ENCODE measurements at regions not wholly inside any gene's neighbourhood (a gene's known extent, or its start where the extent isn't known, plus 50 kb on each side); places are given as distances from the start of the nearest gene placed in this dataset.
"Not testable (repeated sequence)": the region's sequence is repeated elsewhere in the genome, so short reads cannot be mapped to it uniquely, and the experiment has no call there.

DNA sequence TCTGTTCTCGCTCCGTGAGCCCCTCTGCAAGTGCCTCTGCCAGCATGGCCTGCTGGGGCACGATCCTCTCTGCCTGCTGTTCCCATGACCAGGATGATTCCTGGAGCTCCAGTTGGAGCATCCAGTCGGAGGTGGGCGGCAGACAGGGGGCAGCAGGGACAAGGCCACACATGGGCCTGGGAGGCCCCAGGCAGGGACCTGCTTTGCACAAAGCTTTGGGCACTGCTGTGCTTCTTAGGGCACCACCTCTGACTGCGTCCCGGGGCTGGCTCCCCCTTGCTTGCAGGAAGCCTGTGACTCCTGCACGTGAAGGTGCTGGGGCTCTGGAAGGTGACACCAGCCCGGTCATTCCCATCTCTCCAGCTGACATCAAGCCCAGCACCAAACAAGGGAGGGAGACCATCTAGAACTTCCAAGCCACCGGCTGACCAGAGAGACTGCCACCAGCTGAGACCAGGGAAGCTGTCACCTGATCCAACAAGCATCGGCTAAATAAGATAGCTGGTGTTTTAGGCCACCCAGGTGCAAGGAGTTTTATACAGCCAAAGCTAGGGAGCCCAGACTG is 174.8 kb upstream of the FOXD4L5 start:
- H3K27me3 ChIP-seq (ENCODE audit: control insufficient read depth, insufficient read depth, low read length) = no peaks in the 10 kb centered on the region
- TF ChIP-seq, protein P1, sequence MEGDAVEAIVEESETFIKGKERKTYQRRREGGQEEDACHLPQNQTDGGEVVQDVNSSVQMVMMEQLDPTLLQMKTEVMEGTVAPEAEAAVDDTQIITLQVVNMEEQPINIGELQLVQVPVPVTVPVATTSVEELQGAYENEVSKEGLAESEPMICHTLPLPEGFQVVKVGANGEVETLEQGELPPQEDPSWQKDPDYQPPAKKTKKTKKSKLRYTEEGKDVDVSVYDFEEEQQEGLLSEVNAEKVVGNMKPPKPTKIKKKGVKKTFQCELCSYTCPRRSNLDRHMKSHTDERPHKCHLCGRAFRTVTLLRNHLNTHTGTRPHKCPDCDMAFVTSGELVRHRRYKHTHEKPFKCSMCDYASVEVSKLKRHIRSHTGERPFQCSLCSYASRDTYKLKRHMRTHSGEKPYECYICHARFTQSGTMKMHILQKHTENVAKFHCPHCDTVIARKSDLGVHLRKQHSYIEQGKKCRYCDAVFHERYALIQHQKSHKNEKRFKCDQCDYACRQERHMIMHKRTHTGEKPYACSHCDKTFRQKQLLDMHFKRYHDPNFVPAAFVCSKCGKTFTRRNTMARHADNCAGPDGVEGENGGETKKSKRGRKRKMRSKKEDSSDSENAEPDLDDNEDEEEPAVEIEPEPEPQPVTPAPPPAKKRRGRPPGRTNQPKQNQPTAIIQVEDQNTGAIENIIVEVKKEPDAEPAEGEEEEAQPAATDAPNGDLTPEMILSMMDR (IDR thresholded peaks at IDR 0.05; ENCODE audit: insufficient read depth, low read length, severe bottlenecking) = no peak
- no peaks in the 10 kb centered on the region for H3K36me3 ChIP-seq (ENCODE audit: control insufficient read depth, insufficient read depth, low read length)
- no peak for FAIRE-seq
- H3K4me3 ChIP-seq (ENCODE audit: low read depth, low read length) = no peak overlapping the region
- DNase-seq (ENCODE audit: low read depth) = no peak

DNA sequence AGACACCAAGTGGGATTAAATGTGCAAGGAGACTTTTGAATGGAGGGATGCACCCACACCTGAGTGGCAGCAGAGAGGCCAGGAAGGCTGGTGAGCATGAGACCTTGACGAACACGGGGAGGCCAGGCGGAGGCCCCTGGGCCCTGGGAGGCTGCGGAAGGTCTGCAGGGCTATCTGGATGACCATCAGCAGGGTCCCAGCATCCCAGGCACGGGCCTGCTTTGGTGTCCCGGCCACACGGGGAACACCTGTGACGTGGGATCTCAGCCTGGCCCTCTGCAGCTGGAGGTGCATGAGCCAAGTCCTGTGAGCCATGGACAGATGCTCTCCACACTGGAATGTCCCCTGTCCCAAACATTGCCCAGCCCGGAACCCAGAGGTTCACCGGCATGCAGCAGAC is 174.0 kb upstream of the FOXD4L5 start:
- TF ChIP-seq, protein P1 (IDR thresholded peaks at IDR 0.05; ENCODE audit: insufficient read depth, low read length, severe bottlenecking) = no peak
- FAIRE-seq (no peak), DNase-seq (ENCODE audit: low read depth) (no peak)
- Histone ChIP-seq H3K27me3 (ENCODE audit: control insufficient read depth, insufficient read depth, low read length) (no peaks in the 10 kb centered on the region), H3K4me3 (ENCODE audit: low read depth, low read length) (no peak overlapping the region), H3K36me3 (ENCODE audit: control insufficient read depth, insufficient read depth, low read length) (no peaks in the 10 kb centered on the region)

DNA sequence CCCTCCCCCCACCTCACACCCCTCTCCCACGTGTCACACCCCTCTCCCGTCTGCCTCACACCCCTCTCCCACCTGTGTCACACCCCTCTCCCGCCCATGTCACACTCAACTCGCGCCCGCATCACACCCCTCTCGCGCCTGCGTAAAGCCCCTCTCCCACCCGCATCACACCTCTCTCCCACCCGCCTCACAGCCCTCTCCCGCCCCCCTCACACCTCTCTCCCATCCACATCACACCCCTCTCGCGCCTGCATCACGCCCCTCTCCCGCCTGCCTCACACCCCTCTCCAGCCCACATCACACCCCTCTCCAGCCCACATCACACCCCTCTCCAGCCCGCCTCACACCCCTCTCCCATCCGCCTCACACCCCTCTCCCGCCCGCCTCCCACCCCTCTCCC is 173.5 kb upstream of the FOXD4L5 start:
- FAIRE-seq (no peak), DNase-seq (ENCODE audit: low read depth) (no peak)

DNA sequence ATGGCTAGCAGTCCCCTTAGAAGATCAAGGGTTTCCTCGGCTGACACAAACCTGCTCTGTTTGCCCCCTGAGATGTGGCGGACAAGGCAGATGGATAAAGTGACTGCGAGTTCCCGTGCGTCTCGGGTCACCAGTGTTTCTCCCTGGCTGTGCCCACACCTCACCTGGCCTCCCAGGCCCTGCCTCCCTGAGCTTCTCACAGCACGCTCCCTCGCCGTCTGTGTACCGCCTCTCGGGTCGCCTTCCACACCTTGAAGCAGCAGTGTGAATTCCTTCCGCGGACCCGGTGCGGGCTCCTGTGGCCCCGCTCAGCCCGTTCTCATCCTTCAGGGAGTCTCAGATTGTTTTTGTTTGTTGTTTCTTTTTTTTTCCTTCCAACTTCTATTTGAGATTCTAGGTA is 172.0 kb upstream of the FOXD4L5 start:
- H3K36me3 ChIP-seq (ENCODE audit: control insufficient read depth, insufficient read depth, low read length); H3K4me3 ChIP-seq (ENCODE audit: low read depth, low read length); DNase-seq (ENCODE audit: low read depth); FAIRE-seq; H3K27me3 ChIP-seq (ENCODE audit: control insufficient read depth, insufficient read depth, low read length): not testable (repeated sequence)

More for the DNA sequence above, 173.5 kb upstream of the FOXD4L5 start:
- Histone ChIP-seq H3K36me3 (ENCODE audit: control insufficient read depth, insufficient read depth, low read length) (no peaks in the 10 kb centered on the region), H3K27me3 (ENCODE audit: control insufficient read depth, insufficient read depth, low read length) (no peaks in the 10 kb centered on the region), H3K4me3 (ENCODE audit: low read depth, low read length) (no peak overlapping the region)
- TF ChIP-seq, protein P1 (IDR thresholded peaks at IDR 0.05; ENCODE audit: insufficient read depth, low read length, severe bottlenecking) = no peak

DNA sequence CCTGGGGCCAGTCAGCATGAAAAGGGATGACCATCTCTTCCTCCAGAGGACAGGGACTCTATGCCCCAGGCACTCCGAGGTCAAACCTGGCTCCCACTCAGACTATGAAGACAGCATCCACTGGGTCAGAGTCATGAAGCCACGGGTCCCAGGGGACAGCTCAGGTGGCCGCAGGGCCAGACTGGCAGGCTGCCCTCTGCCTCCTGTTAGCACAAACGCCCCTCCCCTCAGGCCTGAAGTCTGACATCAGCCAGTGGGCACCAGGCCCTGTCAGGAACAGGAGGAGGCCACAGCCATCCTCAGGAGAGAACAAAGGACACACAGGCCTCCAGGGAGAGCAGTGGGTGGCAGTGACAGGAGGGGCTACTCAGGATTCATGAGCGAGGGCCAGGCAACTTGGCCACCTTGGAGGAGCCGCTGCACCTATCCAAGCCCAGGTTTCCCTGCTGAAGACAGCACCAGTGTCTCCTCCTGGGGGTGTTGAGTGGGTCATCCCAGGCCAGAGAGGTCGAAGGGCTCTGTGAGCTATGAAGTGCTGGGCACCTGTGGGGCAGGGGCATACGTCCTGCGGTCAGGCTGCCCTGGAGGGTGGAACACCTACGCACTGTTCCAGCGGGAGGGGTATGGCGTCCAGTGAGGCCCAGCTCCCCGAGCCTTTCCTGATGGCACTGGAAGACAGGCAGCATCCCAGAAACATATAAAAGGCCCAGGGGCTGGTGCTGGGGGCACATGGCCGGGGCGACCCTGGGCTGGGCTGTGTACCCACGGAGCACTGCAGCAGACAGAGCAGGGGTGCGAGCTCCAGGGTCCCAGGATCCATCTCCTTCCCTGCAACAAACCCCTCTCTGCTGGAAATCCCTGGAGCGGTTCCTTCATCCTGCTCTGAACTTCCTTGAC is 171.0 kb upstream of the FOXD4L5 start:
- FAIRE-seq; H3K36me3 ChIP-seq (ENCODE audit: control insufficient read depth, insufficient read depth, low read length); H3K4me3 ChIP-seq (ENCODE audit: low read depth, low read length); DNase-seq (ENCODE audit: low read depth); H3K27me3 ChIP-seq (ENCODE audit: control insufficient read depth, insufficient read depth, low read length): not testable (repeated sequence)

DNA sequence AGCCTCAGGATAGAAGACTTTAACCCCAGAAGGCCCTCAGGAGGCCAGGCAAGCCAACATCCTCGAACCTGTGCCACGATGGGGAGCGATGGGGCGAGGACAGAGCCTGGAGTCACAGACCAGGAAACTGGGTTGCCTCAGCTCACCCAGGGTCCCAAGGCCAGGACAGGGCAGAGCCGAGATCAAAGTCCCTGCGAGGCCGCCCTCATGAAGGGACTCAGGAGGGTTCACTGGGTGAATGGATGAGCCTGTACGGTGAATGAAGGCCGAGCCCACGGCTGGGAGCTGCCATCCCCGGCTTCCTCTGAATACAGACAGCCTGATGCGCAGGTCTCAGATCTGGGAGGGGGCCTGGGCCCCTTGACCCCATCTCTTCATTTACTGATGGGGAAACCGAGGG is 170.1 kb upstream of the FOXD4L5 start:
- not testable (repeated sequence) for H3K36me3 ChIP-seq (ENCODE audit: control insufficient read depth, insufficient read depth, low read length); H3K4me3 ChIP-seq (ENCODE audit: low read depth, low read length); FAIRE-seq; DNase-seq (ENCODE audit: low read depth); H3K27me3 ChIP-seq (ENCODE audit: control insufficient read depth, insufficient read depth, low read length)

DNA sequence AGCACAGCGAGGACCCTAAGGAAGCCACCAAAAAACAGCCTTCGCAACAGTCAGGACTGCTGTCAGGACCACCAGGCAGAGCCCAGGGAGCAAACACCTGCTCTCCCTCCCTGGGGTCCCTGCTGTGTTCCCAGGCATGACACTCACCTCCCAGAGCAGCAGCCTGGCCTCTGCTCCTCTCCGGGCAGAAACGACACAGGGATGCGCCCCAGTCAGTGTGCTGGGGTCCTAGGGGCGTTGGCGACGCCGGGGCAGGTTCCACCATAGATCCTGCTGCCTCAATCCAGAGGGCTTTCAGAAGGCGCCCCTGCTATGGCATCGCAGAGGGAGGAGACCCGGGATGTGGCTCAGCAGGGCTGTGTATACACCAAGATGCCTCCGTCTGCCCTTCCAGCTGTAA is 169.7 kb upstream of the FOXD4L5 start:
- H3K27me3 ChIP-seq (ENCODE audit: control insufficient read depth, insufficient read depth, low read length); H3K36me3 ChIP-seq (ENCODE audit: control insufficient read depth, insufficient read depth, low read length); DNase-seq (ENCODE audit: low read depth); FAIRE-seq; H3K4me3 ChIP-seq (ENCODE audit: low read depth, low read length): not testable (repeated sequence)

DNA sequence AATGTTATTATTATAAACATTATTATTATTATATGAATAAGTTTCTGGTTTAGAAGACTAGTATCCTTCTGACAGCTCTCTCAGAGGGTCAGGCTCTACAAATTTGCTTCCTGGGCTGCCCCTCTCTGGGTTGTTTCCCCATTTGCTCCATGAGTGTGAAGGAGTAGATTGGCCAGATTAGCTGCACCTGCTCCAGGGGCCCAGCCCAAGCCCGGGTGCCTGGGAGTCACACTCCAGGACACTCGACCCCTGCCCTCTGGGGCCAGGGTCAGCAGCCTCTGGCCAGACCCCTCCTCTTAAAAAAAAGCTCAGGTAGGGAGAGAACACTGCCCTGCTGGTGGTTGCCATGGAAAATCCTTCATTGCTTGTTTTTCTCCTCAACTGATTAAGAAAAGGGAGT is 169.0 kb upstream of the FOXD4L5 start:
- not testable (repeated sequence) for FAIRE-seq; DNase-seq (ENCODE audit: low read depth); H3K4me3 ChIP-seq (ENCODE audit: low read depth, low read length); H3K36me3 ChIP-seq (ENCODE audit: control insufficient read depth, insufficient read depth, low read length); H3K27me3 ChIP-seq (ENCODE audit: control insufficient read depth, insufficient read depth, low read length)

DNA sequence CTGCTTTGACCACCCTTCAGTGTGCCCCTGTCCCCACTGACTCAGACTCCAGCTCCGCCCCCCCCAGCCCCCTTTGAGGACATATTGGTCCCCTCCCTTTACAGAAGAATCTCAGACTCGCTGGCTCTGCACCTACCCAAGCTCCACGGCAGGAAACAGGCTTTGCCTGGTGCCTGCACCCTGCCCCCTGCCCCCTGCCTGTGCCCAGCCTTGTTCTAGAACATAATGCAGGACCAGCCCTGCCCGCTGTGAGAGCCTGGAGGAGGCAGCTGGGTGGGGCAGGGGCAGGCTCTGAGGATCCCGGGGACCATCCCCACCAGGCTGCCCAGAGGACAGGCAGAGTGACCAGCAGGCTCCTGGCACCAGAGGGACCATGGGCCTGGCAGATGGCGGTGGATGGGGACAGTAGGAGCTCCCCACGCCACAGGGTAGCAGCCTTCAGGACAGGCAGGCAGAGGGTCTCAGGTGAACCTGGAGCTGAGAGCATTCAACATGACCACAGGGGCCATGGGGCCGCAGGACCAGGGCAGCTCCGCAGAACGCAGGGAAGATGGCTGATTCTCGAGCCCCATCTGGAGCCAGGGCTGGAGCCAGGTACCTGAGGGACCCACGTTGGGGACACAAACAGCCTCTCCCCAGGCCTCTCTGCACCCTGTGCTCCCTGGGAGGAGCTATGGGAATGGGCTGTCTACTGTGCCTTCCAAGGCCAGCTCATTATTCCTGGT is 165.0 kb upstream of the FOXD4L5 start:
- H3K36me3 ChIP-seq (ENCODE audit: control insufficient read depth, insufficient read depth, low read length); DNase-seq (ENCODE audit: low read depth); H3K27me3 ChIP-seq (ENCODE audit: control insufficient read depth, insufficient read depth, low read length); FAIRE-seq; H3K4me3 ChIP-seq (ENCODE audit: low read depth, low read length): not testable (repeated sequence)
